Stimulated activated CD4-positive, alpha-beta T cell treated with anti-CD3 and anti-CD28 coated beads, Interleukin-15, amount 100 ng/mL, for 1 hour (primary cell): ENCODE measurements at regions not wholly inside any gene's neighbourhood (a gene's known extent, or its start where the extent isn't known, plus 50 kb on each side); places are given as distances from the start of the nearest gene placed in this dataset.

Experiments
- DNase-seq, 2 donors: peaks; one replicate each; pipeline ENCODE4 v3.0.0-alpha.2; 2020; ENCODE audit warnings: low read depth in 1 of 2, low spot score in 1 of 2

DNA sequence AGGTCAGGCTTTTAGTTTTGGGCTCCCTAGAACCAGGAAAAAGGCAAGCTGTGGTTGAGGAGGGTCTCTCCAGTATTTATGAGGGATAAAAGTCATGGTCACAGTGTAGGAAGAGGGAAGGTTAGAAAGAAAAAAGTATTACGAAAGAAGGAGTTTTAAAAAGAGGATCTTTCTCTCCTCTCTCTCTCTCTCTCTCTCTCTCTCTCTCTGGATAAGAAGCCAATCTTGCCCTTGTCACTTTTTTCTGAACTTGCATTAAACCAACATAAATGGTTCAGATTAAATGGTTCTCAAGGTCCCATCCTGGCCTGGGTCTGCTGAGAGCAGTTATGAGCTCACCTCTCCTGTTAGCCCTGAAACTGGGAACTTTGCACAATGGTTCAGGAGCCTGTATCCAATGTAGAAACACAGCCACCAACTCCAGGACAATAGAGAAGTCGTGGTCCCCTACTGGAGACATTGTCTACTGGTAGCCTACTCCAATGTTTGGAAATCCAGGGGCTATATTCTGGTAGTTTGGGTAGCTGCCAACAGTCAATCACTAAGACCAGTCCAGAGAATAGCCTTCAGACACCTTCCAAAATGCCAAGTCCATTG is 131.9 kb downstream of the DAD1 start:
- DNase-seq: no peak

DNA sequence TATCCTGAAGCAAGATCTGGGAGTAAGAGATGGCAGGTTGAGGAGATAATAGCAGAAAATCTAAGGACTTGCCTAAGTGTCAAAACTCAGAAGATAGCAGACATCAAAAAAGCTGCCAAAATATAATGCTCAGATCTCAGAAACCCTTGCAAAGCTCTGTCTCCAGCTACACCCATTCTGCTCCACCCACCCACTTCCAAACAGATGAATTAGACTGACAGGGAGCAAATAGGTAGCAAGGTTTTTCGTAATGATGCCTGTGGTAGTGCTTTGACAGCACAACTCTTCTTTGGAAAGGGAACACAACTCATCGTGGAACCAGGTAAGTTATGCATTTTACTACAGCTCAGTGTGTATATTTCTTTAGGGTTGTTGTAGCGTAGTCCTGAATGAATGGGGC is 132.6 kb downstream of the DAD1 start:
- DNase-seq: no peak

DNA sequence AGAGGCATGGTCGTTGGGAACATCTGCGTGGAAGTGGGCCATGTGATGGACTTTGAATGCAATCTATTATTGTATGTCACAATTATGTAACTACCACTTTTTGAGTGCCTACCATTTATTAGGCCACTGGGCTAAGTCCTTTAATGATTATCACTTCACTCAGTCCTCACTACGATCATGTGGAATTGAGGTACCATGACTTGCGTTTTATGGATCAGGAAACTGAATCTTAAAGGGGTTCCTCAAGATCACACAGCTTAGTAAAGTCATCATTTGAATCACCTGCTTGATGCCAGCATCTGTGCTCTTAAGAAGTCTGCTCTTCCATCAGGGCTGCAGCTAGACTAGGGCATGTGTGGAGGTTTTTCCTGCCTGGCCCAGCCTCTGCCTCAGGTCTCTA is 136.7 kb downstream of the DAD1 start:
- DNase-seq: no peak

DNA sequence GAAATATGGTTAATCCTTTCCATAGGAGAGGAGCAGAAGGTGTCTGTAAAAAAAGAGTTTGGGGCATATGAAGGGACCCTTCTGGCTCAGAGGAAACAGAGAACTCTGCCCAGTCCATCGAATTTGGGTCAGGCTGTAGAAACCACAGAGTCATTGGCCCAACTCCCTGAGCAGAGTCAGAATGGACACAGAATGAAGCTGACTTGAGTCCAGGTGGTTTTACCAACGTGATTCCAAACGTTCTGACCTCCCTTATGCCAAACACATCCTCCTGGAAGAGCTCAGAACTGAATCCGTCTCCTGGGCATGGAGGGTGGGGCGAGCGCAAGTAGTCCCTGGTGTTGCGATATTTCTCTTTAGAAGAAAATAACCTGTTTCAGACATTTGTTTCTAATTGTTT is 138.8 kb downstream of the DAD1 start:
- DNase-seq: no peak

DNA sequence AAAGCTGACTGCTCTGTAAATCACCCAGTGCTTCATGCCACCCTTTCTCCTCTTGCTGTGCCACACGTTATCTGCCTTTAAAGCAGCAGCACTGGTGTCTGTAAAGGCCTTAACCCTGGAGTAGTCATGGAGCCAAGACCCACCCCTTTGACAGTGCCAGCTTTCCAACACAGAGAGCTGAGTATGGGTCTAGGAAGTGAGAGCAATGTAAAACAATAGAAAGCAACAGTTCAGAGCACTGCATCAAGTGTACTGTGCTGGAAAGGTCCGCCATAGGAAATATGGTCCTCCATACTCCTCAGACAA is 139.5 kb downstream of the DAD1 start:
- DNase-seq: no peak

DNA sequence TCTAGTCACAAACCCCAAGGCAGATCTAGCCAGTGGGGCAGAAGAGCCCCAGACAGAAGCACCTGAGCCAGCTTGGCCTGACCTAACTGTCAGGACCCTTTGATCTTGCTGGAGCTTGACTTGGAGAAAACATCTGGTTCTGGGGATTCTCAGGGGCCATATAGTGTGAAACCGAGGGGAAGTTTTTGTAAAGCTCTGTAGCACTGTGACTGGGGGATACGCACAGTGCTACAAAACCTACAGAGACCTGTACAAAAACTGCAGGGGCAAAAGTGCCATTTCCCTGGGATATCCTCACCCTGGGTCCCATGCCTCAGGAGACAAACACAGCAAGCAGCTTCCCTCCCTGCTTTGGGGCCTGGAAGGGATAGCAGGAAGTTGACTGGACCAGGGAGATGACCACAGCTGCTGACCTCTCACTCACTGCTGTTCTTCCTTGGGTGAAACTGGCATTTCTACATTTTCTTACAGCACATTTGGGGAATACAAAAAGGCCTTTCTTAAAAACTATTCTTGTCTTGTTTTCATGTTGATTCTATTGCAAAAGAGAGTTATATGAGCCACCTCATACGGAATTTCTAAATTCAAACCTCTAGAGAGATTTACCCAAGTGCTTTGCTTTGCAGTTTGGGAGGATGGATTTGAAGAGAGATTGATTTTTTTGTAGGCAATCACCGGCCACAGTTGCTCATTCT is 140.0 kb downstream of the DAD1 start:
- no peak for DNase-seq

GRCh38 chr14:22448035-22448904 is 140.8 kb downstream of the DAD1 start:
- no peak for DNase-seq

GRCh38 chr14:22438742-22439141 is 150.3 kb downstream of the DAD1 start:
- DNase-seq: no peak

GRCh38 chr14:22434901-22435550 is 154.0 kb downstream of the DAD1 start:
- no peak for DNase-seq

- no peak for DNase-seq
Measured at GRCh38 chr14:22434030-22434429, 155.0 kb downstream of the DAD1 start.

DNA sequence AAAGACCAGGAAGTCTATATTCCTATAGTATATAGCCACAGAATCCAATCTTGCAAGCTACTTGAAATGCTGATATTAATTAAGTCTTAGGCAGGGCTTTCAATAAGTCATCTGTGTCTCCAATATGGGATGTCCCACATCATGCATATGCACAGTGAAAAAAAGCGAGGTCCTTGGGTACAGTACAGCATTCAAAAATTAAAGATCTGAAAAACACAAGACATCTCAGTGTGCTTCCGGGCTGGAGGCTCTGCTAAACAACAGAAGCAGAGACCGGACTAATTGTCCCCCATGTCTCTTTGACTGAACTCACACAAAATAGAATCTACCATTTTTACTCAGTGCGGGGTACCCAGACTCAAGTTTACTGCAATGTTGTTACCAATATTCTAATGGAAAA is 156.0 kb downstream of the DAD1 start:
- no peak for DNase-seq

- DNase-seq: no peak
Measured at GRCh38 chr14:22432348-22432976, 156.6 kb downstream of the DAD1 start.

- no peak for DNase-seq
Measured at GRCh38 chr14:22429546-22430294, 159.3 kb downstream of the DAD1 start.

GRCh38 chr14:22428700-22429291 is 160.2 kb downstream of the DAD1 start:
- DNase-seq: no peak

DNA sequence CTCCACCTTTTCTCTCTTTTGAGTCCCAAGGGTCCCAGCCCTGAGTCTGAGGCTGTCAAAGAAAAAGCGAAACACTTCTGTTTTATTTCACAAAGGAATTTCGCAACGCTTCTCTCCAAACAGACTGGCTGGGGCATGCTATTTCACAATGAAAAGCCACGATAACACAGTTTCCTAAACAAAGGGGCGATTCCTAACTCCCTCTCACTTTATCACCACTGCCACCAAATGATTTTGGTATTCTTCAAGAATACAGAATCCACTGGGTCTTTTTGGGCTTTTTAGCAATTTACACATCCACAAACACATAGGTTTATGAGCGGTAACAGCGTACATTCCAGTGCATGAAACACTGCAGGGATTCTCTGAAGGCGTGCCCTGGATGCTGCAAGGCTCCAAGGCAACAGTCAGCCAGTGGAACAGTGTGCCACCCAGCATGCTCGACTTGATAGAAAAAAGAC is 161.2 kb downstream of the DAD1 start:
- DNase-seq: no peak

- no peak for DNase-seq
Measured at GRCh38 chr14:22426711-22427110, 162.3 kb downstream of the DAD1 start.

- no peak for DNase-seq
Measured at GRCh38 chr14:22423958-22424357, 165.1 kb downstream of the DAD1 start.

- DNase-seq: no peak
Measured at GRCh38 chr14:22422238-22422637, 166.8 kb downstream of the DAD1 start.

- no peak for DNase-seq
Measured at GRCh38 chr14:22420598-22421186, 168.3 kb downstream of the DAD1 start.

DNA sequence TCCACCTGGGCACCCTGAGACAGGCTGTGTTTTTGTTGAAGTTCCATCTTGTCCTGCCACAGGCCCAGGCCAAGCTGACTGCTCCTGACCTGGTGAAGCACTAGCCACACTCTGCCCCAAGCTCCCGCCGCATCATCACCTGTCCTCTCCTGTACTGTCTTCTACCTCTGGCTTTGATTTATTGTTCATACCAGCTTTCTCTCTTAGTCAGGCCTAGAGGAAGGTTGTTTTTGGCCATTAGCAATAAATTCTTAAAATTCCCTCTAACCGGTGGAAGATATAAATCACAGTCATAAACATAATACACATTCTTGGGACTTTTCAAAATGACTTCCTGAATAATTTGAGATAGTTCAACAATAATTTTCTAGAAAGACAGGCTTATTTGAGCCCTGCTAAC is 169.4 kb downstream of the DAD1 start:
- DNase-seq: no peak
